Effector memory CD8-positive, alpha-beta T cell (primary cell): ENCODE measurements at regions not wholly inside any gene's neighbourhood (a gene's known extent, or its start where the extent isn't known, plus 50 kb on each side); places are given as distances from the start of the nearest gene placed in this dataset.

ENCODE experiments used
- ATAC-seq: fragments of 150-1000 bp; cut with Tn5 transposase; replicated peaks from 2 replicates; pipeline ENCODE4 v1.10.0; 2021; ENCODE audit warnings: mild to moderate bottlenecking, moderate library complexity
- DNase-seq, 3 experiments: peaks; one replicate each; pipeline ENCODE4 v3.0.0; 2021
- H3K27ac Mint-ChIP-seq, 2 donors: one replicate each; pipeline ENCODE4 v1.8.0; 2022; ENCODE audit warnings: mild to moderate bottlenecking in 2 of 2, mixed read lengths in 2 of 2, moderate library complexity in 2 of 2
- H3K27me3 Mint-ChIP-seq, 2 donors: one replicate each; pipeline ENCODE4 v1.8.0; 2022; ENCODE audit warnings: mixed read lengths in 2 of 2
- H3K36me3 Mint-ChIP-seq: one replicate; pipeline ENCODE4 v1.8.0; 2022; ENCODE audit warnings: mild to moderate bottlenecking, moderate library complexity, mixed read lengths; ENCODE audit not compliant: insufficient read depth
- H3K4me1 Mint-ChIP-seq, 2 donors: one replicate each; pipeline ENCODE4 v1.8.0; 2022; ENCODE audit warnings: low read depth in 2 of 2, mixed read lengths in 2 of 2
- H3K4me3 Mint-ChIP-seq, 2 donors: one replicate each; pipeline ENCODE4 v1.8.0; 2022; ENCODE audit warnings: mild to moderate bottlenecking in 2 of 2, mixed read lengths in 2 of 2, moderate library complexity in 2 of 2
- H3K9me3 Mint-ChIP-seq, 2 donors: one replicate each; pipeline ENCODE4 v1.8.0; 2022; ENCODE audit warnings: mixed read lengths in 2 of 2

- no peaks in the 10 kb centered on the region for H3K36me3 Mint-ChIP-seq
- H3K4me3 Mint-ChIP-seq, result no peak overlapping the region
- no peaks in the 10 kb centered on the region for H3K4me1 Mint-ChIP-seq
- DNase-seq, result no peak
- peaks cover 0 to 21% of the 10 kb centered on the region in 2 donors for H3K27me3 Mint-ChIP-seq
- no peak overlapping the region for H3K27ac Mint-ChIP-seq
- H3K9me3 Mint-ChIP-seq, result peaks cover 0 to 5% of the 10 kb centered on the region in 2 donors
- ATAC-seq, result no peak
These were observed 371.9 kb upstream of the TNP1 start for GRCh38 chr2:217231724-217232123.

GRCh38 chr2:217231212-217231611 is 371.3 kb upstream of the TNP1 start:
- peaks cover 0 to 21% of the 10 kb centered on the region in 2 donors for H3K27me3 Mint-ChIP-seq
- ATAC-seq, result no peak
- H3K9me3 Mint-ChIP-seq, result peaks cover 0 to under 1% of the 10 kb centered on the region in 2 donors
- H3K27ac Mint-ChIP-seq, result no peak overlapping the region
- H3K4me1 Mint-ChIP-seq, result no peaks in the 10 kb centered on the region
- DNase-seq, result no peak
- H3K36me3 Mint-ChIP-seq, result no peaks in the 10 kb centered on the region
- H3K4me3 Mint-ChIP-seq, result no peak overlapping the region

- Mint-ChIP-seq H3K4me3 (no peak overlapping the region), H3K4me1 (no peaks in the 10 kb centered on the region), H3K36me3 (no peaks in the 10 kb centered on the region), H3K27ac (no peak overlapping the region), H3K9me3 (peaks cover 0 to 2% of the 10 kb centered on the region in 2 donors), H3K27me3 (no peaks in the 10 kb centered on the region)
- ATAC-seq (no peak), DNase-seq (no peak)
These were observed 368.9 kb upstream of the TNP1 start for GRCh38 chr2:217228732-217229131.

- H3K4me3 Mint-ChIP-seq, result no peak overlapping the region
- H3K27ac Mint-ChIP-seq, result no peak overlapping the region
- H3K27me3 Mint-ChIP-seq, result no peaks in the 10 kb centered on the region
- H3K4me1 Mint-ChIP-seq, result peaks cover 0 to 5% of the 10 kb centered on the region in 2 donors
- H3K36me3 Mint-ChIP-seq, result no peaks in the 10 kb centered on the region
- no peak for ATAC-seq
- H3K9me3 Mint-ChIP-seq, result peaks cover 0 to 2% of the 10 kb centered on the region in 2 donors
- DNase-seq, result no peak
These were observed 367.9 kb upstream of the TNP1 start for GRCh38 chr2:217227794-217228193.

GRCh38 chr2:217225596-217225995 is 365.7 kb upstream of the TNP1 start:
- no peak for ATAC-seq

GRCh38 chr2:217223222-217223930 is 363.5 kb upstream of the TNP1 start:
- H3K27ac Mint-ChIP-seq, result peak overlapping the region in 1 of 2 donors; percentile 8
- ATAC-seq (peak; percentile 44), DNase-seq (no peak)
- peaks cover 0 to 2% of the 10 kb centered on the region in 2 donors for H3K9me3 Mint-ChIP-seq
- H3K27me3 Mint-ChIP-seq, result no peaks in the 10 kb centered on the region
- peaks cover 0 to 7% of the 10 kb centered on the region in 2 donors for H3K4me1 Mint-ChIP-seq
- no peaks in the 10 kb centered on the region for H3K36me3 Mint-ChIP-seq
- no peak overlapping the region for H3K4me3 Mint-ChIP-seq

More at GRCh38 chr2:217225596-217225995, 365.7 kb upstream of the TNP1 start:
- Mint-ChIP-seq H3K4me3 (no peak overlapping the region), H3K36me3 (no peaks in the 10 kb centered on the region), H3K27ac (no peak overlapping the region), H3K9me3 (peaks cover 0 to 2% of the 10 kb centered on the region in 2 donors), H3K4me1 (peaks cover 0 to 7% of the 10 kb centered on the region in 2 donors), H3K27me3 (no peaks in the 10 kb centered on the region)
- no peak for DNase-seq

GRCh38 chr2:217222309-217222910 is 362.5 kb upstream of the TNP1 start:
- peak; percentile 24 for ATAC-seq
- Mint-ChIP-seq H3K9me3 (peaks cover 0 to 2% of the 10 kb centered on the region in 2 donors), H3K4me3 (no peak overlapping the region), H3K4me1 (peaks cover 0 to 7% of the 10 kb centered on the region in 2 donors), H3K27ac (peak overlapping the region in 1 of 2 donors; percentile 8), H3K36me3 (no peaks in the 10 kb centered on the region), H3K27me3 (no peaks in the 10 kb centered on the region)
- DNase-seq, result no peak

GRCh38 chr2:217220228-217221013 is 360.6 kb upstream of the TNP1 start:
- Mint-ChIP-seq H3K27ac (no peak overlapping the region), H3K27me3 (no peaks in the 10 kb centered on the region), H3K36me3 (no peaks in the 10 kb centered on the region), H3K9me3 (no peaks in the 10 kb centered on the region), H3K4me1 (peaks cover 0 to 7% of the 10 kb centered on the region in 2 donors), H3K4me3 (no peak overlapping the region)
- DNase-seq, result no peak
- ATAC-seq, result no peak

GRCh38 chr2:217219164-217219520 is 359.3 kb upstream of the TNP1 start:
- H3K27me3 Mint-ChIP-seq, result no peaks in the 10 kb centered on the region
- H3K36me3 Mint-ChIP-seq, result no peaks in the 10 kb centered on the region
- no peaks in the 10 kb centered on the region for H3K9me3 Mint-ChIP-seq
- peaks cover 0 to 7% of the 10 kb centered on the region in 2 donors for H3K4me1 Mint-ChIP-seq
- no peak overlapping the region for H3K4me3 Mint-ChIP-seq
- DNase-seq, result no peak
- ATAC-seq, result no peak
- no peak overlapping the region for H3K27ac Mint-ChIP-seq

- H3K4me3 Mint-ChIP-seq, result no peak overlapping the region
- no peaks in the 10 kb centered on the region for H3K27me3 Mint-ChIP-seq
- ATAC-seq, result no peak
- no peaks in the 10 kb centered on the region for H3K9me3 Mint-ChIP-seq
- H3K27ac Mint-ChIP-seq, result no peak overlapping the region
- H3K4me1 Mint-ChIP-seq, result peaks cover 0 to 4% of the 10 kb centered on the region in 2 donors
- no peak for DNase-seq
- H3K36me3 Mint-ChIP-seq, result no peaks in the 10 kb centered on the region
These were observed 358.7 kb upstream of the TNP1 start for GRCh38 chr2:217218269-217219163.

- Mint-ChIP-seq H3K27me3 (no peaks in the 10 kb centered on the region), H3K36me3 (no peaks in the 10 kb centered on the region), H3K27ac (no peak overlapping the region), H3K4me1 (no peaks in the 10 kb centered on the region), H3K9me3 (no peaks in the 10 kb centered on the region), H3K4me3 (no peak overlapping the region)
- no peak for DNase-seq
- no peak for ATAC-seq
These were observed 357.1 kb upstream of the TNP1 start for GRCh38 chr2:217216982-217217381.

- Mint-ChIP-seq H3K4me1 (no peaks in the 10 kb centered on the region), H3K9me3 (no peaks in the 10 kb centered on the region), H3K27ac (no peak overlapping the region), H3K27me3 (peaks cover 0 to under 1% of the 10 kb centered on the region in 2 donors), H3K4me3 (no peak overlapping the region), H3K36me3 (no peaks in the 10 kb centered on the region)
- DNase-seq (no peak), ATAC-seq (no peak)
These were observed 356.5 kb upstream of the TNP1 start for GRCh38 chr2:217216316-217216715.

- peaks cover 0 to 5% of the 10 kb centered on the region in 2 donors for H3K27me3 Mint-ChIP-seq
These were observed 356.0 kb upstream of the TNP1 start for GRCh38 chr2:217215877-217216276.

More at GRCh38 chr2:217215877-217216276, 356.0 kb upstream of the TNP1 start:
- H3K4me1 Mint-ChIP-seq, result no peaks in the 10 kb centered on the region
- H3K36me3 Mint-ChIP-seq, result no peaks in the 10 kb centered on the region
- no peak overlapping the region for H3K4me3 Mint-ChIP-seq
- H3K9me3 Mint-ChIP-seq, result no peaks in the 10 kb centered on the region
- ATAC-seq, result no peak
- no peak overlapping the region for H3K27ac Mint-ChIP-seq
- DNase-seq, result no peak
